WTC11 (cell line): ENCODE measurements at regions not wholly inside any gene's neighbourhood (a gene's known extent, or its start where the extent isn't known, plus 50 kb on each side); places are given as distances from the start of the nearest gene placed in this dataset.

Experiments
- TP53 ChIP-seq: sonication (generic); formaldehyde crosslinking; IDR thresholded peaks from 2 replicates; pipeline ENCODE4 v1.8.1; 2023; ENCODE audit warnings: mild to moderate bottlenecking, missing genetic modification reagents
- TF ChIP-seq, protein P1 (sequence below): fragments of 200-600 bp; IDR thresholded peaks from 2 replicates; pipeline ENCODE4 v1.8.0; 2022; ENCODE audit warnings: antibody characterized with exemption
- TF ChIP-seq, protein P2 (sequence below): fragments of 250-450 bp; sonication (Bioruptor Pico); IDR thresholded peaks from 2 replicates; pipeline ENCODE4 v2.1.2; 2022; ENCODE audit warnings: mild to moderate bottlenecking, moderate library complexity

DNA sequence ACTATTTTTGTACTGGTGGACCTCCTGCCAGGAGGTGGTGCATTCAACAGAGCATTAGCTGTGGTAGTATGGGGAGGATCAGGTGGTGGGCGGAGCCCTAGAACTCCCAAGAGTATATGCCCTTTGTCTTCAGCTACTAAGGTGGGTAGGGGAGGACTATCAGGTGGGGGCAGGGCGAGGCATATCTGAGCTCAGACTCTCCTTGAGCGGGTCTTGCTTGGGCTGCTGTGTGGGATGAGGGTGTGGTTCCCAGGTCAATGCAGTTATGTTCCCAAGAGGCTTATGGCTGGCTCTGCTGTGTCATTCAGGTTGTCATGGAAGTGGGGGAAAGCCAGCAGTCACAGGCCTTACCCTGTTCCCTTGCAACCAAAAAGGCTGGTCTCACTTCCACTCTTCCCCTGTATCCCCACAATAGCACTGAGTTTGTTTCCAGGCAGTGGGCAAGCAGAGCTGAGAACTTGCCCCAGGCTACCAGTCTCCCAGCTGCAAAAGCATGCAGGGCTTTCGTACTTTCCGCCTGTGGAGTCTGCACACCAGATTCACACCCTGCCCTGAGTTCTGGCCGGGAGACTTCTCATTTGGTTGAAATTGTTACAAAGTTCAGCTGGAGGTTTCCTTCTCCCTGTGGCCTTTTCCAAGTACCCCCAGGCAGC, 93.7 kb upstream of the DPPA4 start:
- no peak for TF ChIP-seq TP53 (CRISPR knock-in tag)
- TF ChIP-seq, protein P1, sequence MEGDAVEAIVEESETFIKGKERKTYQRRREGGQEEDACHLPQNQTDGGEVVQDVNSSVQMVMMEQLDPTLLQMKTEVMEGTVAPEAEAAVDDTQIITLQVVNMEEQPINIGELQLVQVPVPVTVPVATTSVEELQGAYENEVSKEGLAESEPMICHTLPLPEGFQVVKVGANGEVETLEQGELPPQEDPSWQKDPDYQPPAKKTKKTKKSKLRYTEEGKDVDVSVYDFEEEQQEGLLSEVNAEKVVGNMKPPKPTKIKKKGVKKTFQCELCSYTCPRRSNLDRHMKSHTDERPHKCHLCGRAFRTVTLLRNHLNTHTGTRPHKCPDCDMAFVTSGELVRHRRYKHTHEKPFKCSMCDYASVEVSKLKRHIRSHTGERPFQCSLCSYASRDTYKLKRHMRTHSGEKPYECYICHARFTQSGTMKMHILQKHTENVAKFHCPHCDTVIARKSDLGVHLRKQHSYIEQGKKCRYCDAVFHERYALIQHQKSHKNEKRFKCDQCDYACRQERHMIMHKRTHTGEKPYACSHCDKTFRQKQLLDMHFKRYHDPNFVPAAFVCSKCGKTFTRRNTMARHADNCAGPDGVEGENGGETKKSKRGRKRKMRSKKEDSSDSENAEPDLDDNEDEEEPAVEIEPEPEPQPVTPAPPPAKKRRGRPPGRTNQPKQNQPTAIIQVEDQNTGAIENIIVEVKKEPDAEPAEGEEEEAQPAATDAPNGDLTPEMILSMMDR, result no peak
- TF ChIP-seq, protein P2, sequence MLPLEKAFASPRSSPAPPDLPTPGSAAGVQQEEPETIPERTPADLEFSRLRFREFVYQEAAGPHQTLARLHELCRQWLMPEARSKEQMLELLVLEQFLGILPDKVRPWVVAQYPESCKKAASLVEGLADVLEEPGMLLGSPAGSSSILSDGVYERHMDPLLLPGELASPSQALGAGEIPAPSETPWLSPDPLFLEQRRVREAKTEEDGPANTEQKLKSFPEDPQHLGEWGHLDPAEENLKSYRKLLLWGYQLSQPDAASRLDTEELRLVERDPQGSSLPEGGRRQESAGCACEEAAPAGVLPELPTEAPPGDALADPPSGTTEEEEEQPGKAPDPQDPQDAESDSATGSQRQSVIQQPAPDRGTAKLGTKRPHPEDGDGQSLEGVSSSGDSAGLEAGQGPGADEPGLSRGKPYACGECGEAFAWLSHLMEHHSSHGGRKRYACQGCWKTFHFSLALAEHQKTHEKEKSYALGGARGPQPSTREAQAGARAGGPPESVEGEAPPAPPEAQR, result no peak
